ENCODE measurements at regions not wholly inside any gene's neighbourhood (a gene's known extent, or its start where the extent isn't known, plus 50 kb on each side); places are given as distances from the start of the nearest gene placed in this dataset.
A peak's percentile ranks its signal among the peaks of the same experiment; 100 is the strongest.

- no peaks in the 10 kb centered on the region for H3K27me3 ChIP-seq
- FAIRE-seq: no peak
- no peaks in the 10 kb centered on the region for H3K36me3 ChIP-seq
- no peak overlapping the region for H3K4me3 ChIP-seq
- TF ChIP-seq CTCF (IDR thresholded peaks at IDR 0.05): no peak
- no peak for DNase-seq
- intact Hi-C loops (cut with DNase I): no loop called here
- no peak overlapping the region for H3K27ac ChIP-seq
- no peaks in the 10 kb centered on the region for H3K4me1 ChIP-seq
- WGBS, 2 donors: 51 to 72% methylated on average over 11 to 12 of the region's 12 CpGs
- ATAC-seq: no peak
- no peaks in the 10 kb centered on the region for H3K9me3 ChIP-seq
Measured at GRCh38 chr13:20340136-20340758, 108.1 kb upstream of the GJB6 start.

GRCh38 chr13:20337884-20338551, 105.9 kb upstream of the GJB6 start:
- no peak overlapping the region for H3K4me3 ChIP-seq
- no peaks in the 10 kb centered on the region for H3K4me1 ChIP-seq
- no peak for TF ChIP-seq CTCF (IDR thresholded peaks at IDR 0.05)
- DNase-seq (no peak), ATAC-seq (peak in 1 of 4 donors; percentile 50), FAIRE-seq (no peak)
- WGBS, 2 donors: 82 to 84% methylated on average over 5 of the region's 5 CpGs
- no peaks in the 10 kb centered on the region for H3K36me3 ChIP-seq
- H3K27ac ChIP-seq: no peak overlapping the region
- H3K27me3 ChIP-seq: no peaks in the 10 kb centered on the region
- H3K9me3 ChIP-seq: no peaks in the 10 kb centered on the region
- intact Hi-C loops (cut with DNase I): no loop called here

- Histone ChIP-seq H3K27me3 (no peaks in the 10 kb centered on the region), H3K4me3 (no peak overlapping the region), H3K27ac (no peak overlapping the region), H3K36me3 (no peaks in the 10 kb centered on the region), H3K9me3 (no peaks in the 10 kb centered on the region), H3K4me1 (no peaks in the 10 kb centered on the region)
- 69 to 77% methylated on average over 4 of the region's 4 CpGs for WGBS, 2 donors
- intact Hi-C loops (cut with DNase I): no loop called here
- ATAC-seq (no peak), FAIRE-seq (no peak), DNase-seq (no peak)
- TF ChIP-seq CTCF (IDR thresholded peaks at IDR 0.05): no peak
Measured at GRCh38 chr13:20336761-20337160, 104.6 kb upstream of the GJB6 start.

GRCh38 chr13:20334309-20334708, 102.2 kb upstream of the GJB6 start:
- no peaks in the 10 kb centered on the region for H3K9me3 ChIP-seq
- ATAC-seq: no peak
- no peak for FAIRE-seq
- intact Hi-C loops (cut with DNase I): no loop called here
- no peak overlapping the region for H3K4me3 ChIP-seq
- no peak overlapping the region for H3K27ac ChIP-seq
- no peaks in the 10 kb centered on the region for H3K27me3 ChIP-seq
- no peaks in the 10 kb centered on the region for H3K36me3 ChIP-seq
- DNase-seq: no peak
- WGBS, 2 donors: 63 to 70% methylated on average over 6 of the region's 6 CpGs
- no peak for TF ChIP-seq CTCF (IDR thresholded peaks at IDR 0.05)
- no peaks in the 10 kb centered on the region for H3K4me1 ChIP-seq

Measured in pancreas (tissue), 10 donors.